ENCODE measurements at regions not wholly inside any gene's neighbourhood (a gene's known extent, or its start where the extent isn't known, plus 50 kb on each side); places are given as distances from the start of the nearest gene placed in this dataset.
"Not testable (repeated sequence)": the region's sequence is repeated elsewhere in the genome, so short reads cannot be mapped to it uniquely, and the experiment has no call there.

DNA sequence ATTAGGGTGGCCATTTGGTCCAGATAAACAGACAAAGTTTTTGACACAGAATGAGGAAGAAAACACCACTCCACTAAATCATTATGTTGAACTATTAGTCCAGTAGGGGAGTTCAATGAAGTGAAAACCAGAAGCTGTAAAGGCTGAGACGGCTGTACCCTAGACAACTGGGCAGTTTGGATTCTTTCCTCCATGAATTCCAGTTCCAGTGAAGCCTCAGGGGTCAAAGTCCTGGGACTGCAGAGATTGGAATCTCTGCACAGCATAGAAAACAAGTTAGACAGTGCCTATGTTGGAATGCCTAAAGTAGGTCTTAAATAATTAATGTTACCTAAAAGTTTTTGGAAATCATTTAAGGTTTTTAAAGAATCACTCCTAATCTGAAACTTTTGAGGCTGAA lies 86.5 kb upstream of the PGR start:
- not testable (repeated sequence) for TF ChIP-seq CTCF, POLR2A (IDR thresholded peaks at IDR 0.05)

Measured in testis (tissue), 2 donors.